Keratinocyte (primary cell): ENCODE measurements at regions not wholly inside any gene's neighbourhood (a gene's known extent, or its start where the extent isn't known, plus 50 kb on each side); places are given as distances from the start of the nearest gene placed in this dataset.

ENCODE experiments used
- EZH2 ChIP-seq: IDR thresholded peaks from one replicate; pipeline ENCODE4 v1.6.1; 2012; ENCODE audit warnings: inconsistent platforms, mild to moderate bottlenecking, low read length, moderate library complexity
- TF ChIP-seq, protein P1 (sequence below), 3 experiments: IDR thresholded peaks in 1 of 3; conservative IDR thresholded peaks in 1 of 3; optimal IDR thresholded peaks in 1 of 3; 2 replicates in 2 of 3; 3 replicates in 1 of 3; pipeline versions ENCODE3 to v1.5.1; 2011; ENCODE audit warnings: low read length in 3 of 3, mild to moderate bottlenecking in 3 of 3, moderate library complexity in 2 of 3, control low read depth in 1 of 3, inconsistent platforms in 1 of 3; ENCODE audit not compliant: insufficient read depth in 2 of 3; ENCODE audit errors: extremely low read depth in 1 of 3

DNA sequence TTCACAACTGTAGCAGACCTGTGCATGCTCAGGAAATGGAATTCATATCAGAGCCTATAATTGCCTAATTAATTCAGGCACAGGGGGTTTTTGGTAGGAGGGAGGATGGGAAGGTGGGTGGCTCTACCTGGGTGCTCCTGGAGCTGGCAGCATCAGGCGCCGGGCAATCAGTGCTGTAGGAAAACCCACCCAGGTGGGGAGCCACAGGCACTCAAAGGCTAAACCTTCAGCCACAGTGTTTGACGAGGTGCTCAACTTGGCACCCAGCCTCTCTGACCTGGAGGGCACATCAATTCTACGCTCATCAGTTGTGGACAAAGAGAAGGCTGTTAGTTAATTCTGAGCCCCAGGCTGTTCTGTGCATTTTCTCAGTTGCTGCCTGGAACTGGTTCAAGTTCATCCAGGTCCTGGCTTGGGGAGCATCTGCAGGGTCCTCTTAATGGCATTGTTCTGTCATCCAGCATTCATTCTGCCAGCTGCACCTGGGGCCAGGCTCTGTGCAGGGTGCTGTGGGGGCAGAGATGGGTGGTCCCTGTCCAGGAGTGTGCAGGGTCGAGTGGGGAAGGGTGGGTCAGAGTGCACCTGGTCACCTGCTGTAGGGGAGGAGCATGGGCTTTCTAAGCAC, 54.1 kb upstream of the NPTX2 start:
- TF ChIP-seq, protein P1, sequence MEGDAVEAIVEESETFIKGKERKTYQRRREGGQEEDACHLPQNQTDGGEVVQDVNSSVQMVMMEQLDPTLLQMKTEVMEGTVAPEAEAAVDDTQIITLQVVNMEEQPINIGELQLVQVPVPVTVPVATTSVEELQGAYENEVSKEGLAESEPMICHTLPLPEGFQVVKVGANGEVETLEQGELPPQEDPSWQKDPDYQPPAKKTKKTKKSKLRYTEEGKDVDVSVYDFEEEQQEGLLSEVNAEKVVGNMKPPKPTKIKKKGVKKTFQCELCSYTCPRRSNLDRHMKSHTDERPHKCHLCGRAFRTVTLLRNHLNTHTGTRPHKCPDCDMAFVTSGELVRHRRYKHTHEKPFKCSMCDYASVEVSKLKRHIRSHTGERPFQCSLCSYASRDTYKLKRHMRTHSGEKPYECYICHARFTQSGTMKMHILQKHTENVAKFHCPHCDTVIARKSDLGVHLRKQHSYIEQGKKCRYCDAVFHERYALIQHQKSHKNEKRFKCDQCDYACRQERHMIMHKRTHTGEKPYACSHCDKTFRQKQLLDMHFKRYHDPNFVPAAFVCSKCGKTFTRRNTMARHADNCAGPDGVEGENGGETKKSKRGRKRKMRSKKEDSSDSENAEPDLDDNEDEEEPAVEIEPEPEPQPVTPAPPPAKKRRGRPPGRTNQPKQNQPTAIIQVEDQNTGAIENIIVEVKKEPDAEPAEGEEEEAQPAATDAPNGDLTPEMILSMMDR (optimal IDR thresholded peaks at IDR 0.05 in 1 of 3, IDR thresholded peaks at IDR 0.05 in 1 of 3, conservative IDR thresholded peaks at IDR 0.05 in 1 of 3; ENCODE audit: extremely low read depth in 1 of 3, insufficient read depth in 2 of 3, low read length in 3 of 3) = no peak
- TF ChIP-seq EZH2 = no peak
